Stimulated activated CD8-positive, alpha-beta memory T cell treated with anti-CD3 and anti-CD28 coated beads, Interleukin-12 subunit alpha, Interleukin-12 subunit beta, amount 100 ng/mL, for 4 hours (primary cell): ENCODE measurements at regions not wholly inside any gene's neighbourhood (a gene's known extent, or its start where the extent isn't known, plus 50 kb on each side); places are given as distances from the start of the nearest gene placed in this dataset.

Experiments
- DNase-seq: peaks from one replicate; pipeline ENCODE4 v3.0.0-alpha.2; 2020; ENCODE audit warnings: low read depth

DNA sequence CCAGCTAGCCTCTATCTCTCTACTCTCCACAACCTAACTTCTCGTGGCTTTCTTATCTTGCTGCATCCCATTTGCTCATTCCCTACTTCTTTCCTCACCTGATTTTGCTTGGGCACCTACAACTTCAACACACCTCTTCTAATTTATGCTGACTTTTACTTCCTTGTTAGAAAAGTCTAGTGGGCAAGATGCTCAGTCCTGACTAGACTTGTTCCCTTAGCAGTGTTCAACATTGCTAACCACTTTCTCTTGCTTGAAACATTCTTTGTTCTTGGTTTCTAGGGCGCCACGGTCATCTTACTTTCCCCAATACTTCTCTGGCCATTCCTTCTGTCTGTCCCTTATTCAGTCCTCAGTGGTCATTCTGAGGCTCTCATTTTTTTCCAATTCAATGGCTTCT, 454.7 kb upstream of the CWC22 start:
- no peak for DNase-seq

DNA sequence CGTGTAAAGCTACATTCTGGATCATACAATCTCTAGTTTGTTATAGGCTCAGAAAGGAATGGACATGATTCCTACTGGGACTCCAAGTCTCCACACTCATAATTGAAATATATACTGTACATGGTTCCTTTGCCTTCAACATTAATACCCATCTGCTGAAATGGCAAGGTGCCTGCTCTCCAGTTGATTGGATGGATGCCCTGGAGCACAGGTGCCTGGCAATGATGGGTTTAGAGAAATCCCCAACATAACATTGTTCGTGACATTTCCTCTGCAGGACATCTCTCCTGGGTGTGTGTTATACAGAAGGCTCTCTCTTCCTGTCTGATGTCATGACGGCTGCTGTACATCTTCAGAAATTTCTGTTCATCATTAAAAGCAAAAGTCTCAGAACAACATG, 449.7 kb upstream of the CWC22 start:
- no peak for DNase-seq

DNA sequence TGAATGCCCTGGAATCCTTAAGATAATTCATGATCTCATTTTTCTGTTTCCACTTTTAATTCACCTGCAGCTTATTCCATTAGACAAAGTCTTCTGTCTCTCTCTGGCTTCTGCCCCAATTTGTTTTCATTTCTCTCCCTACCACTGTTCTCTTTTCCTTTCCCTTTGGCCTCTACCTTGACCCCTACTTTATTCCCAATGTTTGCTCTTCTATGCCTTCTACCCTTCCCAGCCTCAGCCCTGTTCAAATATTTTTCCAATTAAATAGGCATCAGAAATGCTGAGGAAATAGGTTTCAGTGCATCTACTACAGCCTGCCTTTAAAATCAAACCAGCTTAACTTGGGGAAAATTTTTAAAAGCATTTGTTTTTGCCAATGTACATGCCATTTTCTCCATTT, 443.7 kb upstream of the CWC22 start:
- no peak for DNase-seq

DNA sequence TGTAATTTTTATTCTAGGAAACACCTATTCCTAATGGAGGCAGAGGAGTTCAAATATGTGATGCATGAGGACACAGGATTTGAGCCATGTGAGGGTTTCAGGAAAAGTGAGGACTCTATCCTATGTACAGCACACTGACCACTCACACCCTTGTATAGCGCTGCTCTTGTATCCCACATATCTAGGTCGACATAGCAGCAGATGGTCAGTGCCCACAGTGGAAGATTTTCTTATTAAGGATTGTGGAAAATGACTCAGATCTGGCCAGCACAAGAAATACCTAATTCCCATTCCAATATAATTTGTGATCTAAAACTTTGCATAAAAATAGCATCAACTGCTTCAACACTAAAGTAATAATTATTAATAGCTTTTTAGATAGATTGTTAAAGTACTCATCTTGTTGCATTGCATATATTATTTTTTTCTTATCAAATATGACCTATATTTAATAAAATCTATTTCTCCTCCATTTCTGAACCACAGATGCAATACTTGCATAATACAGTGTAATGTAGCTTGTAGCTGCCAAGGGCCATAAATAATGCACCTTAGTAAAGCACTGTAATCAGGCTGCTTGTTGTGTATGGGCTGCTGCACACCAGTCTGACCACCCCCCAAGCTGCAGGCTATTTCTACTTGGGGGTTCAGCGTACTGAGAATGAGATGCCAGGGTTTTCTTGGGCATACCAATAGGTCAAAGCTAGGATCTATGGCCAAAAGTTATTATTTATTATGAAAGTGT, 442.2 kb upstream of the CWC22 start:
- no peak for DNase-seq

DNA sequence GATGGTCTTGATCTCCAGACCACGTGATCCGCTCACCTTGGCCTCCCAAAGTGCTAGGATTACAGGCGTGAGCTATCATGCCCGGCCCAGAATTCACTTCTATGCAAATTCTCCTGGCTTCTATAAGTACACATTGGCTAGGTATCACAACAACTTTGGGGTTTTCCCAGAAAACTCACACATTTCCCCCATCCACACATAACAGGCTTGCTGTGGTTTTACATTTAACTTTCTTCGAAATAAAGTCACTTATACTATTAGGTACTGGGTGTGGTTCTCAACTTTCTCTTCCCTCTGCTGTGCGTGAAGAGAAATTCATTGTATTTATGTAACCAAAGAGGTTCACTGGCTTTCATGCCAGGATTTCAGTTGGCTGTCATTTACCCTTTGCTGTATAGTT, 439.4 kb upstream of the CWC22 start:
- no peak for DNase-seq

DNA sequence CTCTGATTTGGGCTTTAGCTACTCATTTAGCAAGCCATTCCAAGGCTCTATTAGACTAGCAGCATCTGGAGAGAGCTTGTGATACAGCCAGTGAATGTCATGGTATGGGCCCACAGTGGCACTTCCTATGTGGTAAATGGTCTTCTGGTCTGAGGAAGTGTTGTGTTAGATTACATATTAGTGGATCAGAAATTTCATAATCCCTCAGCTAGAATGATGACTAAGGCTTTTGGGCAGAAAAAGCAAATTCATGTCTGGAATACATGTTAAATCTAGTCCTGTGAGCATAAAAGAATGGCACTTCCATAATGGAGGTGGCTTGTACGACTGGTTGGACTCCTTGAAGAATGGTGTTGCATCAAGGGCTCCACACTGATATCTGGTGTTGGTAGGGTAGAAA, 436.8 kb upstream of the CWC22 start:
- DNase-seq, result no peak

DNA sequence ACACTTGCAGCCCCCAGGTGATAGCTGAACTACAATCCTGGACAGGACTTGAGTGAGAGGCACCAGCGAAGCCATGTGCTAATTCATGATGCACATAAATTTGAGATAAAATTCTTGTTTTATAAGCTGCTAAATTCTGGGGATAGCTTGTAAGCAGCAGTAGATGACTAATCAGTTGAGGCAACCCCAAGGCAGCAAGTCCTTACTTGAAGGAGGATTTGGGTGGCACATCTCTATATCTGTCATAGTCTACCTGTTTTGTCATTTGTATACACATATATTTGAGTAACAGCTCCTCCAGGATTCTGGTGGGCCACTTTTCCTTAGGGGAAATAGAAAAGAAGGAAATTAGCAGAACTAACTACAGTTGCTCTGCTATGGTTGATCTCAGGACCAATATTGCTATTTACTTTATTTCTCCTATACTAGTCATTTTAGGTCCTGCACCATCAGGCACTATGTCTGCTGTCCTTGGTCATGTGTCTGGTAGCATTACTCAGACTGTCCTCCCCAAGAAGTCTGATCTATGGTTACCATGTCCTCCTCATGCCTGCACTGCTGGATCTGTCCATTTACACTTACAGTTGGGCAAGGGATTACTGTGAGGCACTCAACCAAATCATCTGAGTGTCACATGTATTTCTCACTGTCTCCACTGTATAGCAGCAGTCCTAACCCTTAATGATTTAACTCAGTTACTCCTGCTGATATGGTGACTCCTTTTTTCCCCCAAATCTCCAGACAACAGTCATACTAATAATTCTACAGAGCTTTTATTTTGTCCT, 436.0 kb upstream of the CWC22 start:
- no peak for DNase-seq

DNA sequence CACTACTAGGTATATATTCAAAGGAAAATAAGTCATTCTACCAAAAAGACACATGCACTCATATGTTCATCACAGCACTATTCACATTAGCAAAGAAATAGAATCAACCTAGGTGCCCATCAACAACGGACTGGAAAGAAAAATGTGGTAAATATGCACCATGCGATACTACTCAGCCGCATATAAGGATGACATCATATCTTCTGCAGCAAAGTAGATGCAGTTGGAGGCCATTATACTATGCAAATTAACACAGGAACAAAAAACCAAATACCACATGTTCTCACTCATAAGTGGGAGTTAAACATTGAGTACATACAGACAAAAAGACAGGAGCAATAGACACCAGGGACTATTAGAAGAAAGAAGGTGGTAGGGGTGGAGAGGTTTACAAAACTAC, 412.1 kb upstream of the CWC22 start:
- DNase-seq, result no peak

DNA sequence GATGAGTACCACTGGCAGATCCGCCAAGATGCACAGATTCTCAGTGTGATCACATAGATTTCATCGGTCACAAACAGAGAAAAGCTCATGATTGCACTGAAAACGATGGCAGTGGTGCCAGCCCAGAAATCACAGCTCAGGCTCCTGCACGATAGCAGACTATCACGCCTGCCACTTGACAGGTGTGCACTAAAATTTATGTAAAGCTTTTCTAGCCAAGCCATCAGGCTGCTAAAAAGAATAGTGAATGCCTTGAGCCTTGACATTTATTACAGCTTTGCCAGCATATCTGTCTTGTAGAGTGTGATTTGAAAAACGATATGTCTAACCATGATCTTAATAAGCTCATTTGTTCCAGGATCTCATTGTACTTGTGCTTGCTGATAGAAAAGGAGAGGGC, 409.5 kb upstream of the CWC22 start:
- DNase-seq, result no peak

DNA sequence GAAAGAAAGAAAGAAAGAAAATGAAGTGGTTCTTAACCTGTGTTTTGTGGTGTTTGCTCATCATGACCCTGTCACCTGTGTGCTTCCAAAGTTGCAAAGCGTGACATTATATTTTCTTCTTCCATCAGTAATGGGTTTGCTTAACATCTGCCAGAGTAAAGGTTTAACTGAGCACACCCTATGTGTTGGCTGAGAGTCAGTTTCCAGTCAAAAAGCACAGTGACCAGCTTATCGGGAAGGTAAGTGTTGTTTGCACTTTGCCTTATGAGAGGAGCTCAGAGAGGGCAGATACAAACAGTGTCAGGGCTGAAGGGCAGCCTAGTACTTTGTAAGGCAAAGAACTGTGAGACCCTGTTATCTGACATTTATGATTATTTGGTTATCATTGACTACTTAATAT, 406.2 kb upstream of the CWC22 start:
- no peak for DNase-seq

DNA sequence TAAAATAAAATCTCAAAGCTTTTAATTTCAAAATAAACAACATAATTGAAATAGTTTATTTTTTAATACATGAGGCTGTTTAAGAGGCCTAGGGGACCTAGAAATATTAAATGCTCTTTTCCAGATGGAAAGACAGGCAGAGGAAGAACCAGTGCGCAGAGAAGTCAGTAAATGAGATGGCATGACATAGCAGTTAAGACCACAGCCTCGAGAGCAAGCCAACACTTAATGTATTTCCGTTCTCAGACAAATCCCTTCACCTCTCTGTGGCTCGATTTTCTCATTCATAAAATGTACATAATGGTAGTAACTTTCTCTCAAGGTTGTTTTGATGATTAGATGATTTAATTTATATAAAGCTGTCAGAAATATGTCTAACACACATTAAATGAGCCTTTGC, 405.1 kb upstream of the CWC22 start:
- no peak for DNase-seq

DNA sequence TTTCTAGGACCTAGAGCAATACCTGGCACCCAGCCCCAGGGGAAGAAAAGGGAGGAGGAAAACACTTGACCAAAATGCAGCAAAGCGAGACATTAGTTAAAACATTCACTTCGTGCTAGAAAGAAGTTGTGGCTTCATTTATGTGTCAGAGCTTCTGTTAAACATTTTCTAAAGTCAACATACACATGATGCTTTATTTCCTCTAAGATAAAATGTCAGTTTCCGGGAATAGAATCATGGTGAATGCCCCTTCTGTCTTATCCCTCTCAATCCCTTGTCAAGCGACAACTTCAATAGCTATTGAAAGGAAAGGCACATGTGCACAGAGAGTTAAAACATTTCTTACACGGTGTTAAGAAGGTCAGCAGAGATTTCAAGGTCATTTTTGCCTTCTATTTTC, 404.6 kb upstream of the CWC22 start:
- DNase-seq, result no peak

DNA sequence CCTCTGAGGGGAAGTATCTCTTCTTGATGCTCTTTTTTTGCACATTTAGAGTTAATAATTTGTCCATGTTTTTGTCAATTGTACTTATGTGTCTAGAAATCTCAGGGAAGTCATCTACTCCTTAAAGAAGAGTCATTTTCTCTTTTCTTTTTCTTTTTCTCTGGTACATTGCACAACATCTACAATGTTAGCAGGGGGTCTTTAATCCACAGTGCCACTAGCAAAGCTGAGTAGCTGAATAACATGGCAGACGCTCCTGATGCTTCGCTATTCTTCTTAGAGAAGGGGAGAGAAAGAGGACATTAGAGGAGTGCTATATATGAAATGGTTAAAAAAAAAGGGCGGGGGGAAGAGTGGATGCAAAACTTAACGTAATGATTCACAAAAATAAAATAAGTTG, 399.6 kb upstream of the CWC22 start:
- DNase-seq, result no peak

DNA sequence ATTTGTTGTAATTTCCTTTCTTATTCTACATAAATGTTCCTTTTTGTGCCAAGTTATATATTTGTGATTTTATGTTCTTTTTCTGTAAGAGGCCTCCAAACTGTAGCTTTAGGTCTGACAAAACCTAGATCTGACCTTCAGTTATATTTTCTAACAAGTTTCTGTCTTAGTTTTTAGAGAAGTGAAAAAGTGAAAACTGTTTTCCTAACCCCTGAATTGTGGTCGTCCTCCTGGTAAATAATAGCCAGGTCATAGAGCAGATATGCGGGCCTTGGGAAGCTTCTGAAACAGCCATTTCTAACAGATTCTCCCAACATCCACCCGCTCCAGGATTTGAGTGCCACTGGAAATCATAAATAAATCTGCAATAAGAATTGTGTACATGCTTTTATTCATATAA, 398.4 kb upstream of the CWC22 start:
- DNase-seq, result no peak

DNA sequence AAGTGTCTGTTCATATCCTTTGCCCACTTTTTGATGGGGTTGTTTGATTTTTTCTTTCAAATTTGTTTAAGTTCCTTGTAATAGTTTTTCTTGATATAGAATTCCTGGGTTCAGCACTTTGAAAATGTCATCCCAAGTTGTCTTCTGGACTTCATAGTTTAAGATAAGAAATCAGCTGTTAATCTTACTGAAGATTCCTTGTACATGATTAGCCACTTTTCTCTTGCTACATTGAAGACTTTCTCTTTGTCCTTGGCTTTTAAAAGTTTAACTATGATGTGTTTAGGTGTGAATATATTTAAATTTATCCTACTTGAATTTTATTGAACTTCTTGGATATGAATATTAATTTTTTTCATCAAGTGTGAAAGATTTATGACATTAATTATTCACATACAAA, 387.2 kb upstream of the CWC22 start:
- no peak for DNase-seq

DNA sequence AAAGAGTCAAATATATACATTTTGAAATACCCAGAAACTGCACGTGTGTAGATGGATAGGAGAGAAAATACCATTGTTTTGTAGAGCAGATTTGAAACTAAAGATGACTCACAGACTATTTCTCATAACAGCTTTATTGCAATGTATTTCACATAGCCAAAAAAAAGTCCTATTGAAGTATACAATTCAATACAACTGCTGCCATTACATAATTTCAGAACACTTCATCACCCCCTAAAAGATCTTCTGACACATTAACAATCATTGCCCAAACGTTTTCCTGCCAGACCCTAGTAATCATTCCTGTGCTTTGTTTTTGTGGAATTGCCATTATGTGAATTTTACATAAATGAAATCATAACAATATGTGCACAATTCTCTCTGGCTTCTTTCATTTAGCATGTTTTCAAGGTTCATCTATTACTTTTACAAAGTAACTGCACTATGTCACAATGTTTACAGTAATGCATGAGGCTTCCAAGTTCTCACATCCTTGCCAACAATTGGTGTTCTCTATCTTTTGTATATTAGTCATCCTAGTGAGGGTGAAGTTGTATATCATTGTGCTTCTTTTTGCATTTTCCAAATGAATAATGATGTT, 378.6 kb upstream of the CWC22 start:
- DNase-seq, result no peak

DNA sequence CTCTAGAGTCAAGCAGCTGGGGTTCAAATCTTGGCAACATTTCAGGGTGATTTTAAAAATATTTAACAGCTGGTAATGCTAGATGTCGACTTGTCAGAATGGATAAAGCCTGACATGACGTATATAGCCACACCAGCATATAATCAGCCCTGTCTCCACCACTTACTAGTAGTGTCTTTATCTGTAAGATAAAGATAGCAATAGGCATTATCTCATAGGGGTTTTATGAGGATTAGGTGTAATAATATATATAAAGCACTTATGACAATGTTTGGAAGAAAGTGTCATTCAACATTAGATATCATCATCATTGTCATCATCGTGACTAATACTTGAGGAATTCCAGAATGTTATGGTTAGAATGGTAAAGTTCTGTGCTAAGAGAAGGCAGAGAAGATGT, 369.0 kb upstream of the CWC22 start:
- DNase-seq, result no peak

DNA sequence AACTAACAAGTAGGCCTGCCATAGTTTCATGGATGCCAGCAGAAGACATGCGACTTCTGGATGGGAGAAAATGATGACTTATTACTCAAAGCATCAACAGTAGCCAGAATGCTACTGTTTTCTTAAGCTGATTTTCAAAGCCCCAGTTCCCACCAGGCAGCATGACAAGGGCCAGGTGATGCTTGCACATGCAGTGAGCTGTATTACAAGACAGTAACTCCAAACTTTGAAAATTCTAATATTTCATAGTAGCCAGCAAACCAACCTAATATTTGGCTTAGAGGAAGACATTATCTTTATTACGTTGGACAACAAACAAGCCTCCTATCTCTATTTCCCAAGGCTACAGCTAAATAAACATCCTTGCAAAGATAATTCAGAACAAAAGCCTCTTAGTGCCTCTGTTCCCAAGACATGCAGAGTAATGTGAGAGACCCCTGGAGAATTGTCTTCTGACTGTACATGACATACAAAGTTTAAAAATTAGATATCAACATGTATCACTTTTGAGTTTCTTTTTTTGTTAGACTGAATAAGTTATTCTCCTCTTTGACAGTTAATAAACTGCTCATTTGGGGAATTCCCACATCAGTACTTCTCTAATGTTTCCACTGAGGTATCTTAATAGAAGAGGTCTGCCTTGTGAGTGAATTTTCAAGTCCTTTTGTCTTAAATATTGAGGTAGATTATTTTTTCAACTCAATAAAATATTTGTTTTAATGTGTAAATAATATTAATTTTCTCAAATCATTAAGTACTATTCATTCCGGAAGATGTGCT, 367.6 kb upstream of the CWC22 start:
- DNase-seq, result no peak

DNA sequence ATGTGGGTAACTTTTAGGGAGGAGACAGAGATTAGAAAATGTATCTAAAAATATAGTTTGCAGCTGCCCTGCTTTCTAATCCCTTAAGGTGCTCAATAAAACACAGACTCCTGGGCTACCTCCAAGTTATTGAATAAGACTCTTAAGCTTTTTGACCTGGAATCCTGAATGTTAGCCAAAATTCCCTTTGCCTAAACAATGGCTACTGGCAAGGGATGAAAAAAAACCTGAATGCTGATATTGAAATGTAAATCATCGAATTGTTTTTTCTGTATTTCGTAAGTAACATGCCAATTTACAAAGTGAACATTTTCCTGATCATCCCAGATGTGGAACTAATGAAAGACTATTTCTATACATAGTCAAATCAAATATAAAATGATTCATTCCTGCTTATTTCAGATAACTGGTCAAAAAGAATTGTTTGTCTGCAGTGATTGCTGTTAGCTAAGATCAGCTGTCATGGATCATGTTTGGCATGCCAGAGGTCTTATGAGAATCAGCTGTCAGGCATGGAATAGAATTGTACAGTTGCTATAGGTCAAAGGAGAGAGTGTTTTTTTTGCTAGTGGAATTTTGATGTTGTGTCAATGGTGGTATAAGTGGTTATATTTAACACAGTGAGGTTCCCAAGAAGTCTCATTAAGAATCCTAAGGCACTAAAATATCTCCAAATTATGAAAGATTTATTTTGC, 363.6 kb upstream of the CWC22 start:
- DNase-seq, result no peak

DNA sequence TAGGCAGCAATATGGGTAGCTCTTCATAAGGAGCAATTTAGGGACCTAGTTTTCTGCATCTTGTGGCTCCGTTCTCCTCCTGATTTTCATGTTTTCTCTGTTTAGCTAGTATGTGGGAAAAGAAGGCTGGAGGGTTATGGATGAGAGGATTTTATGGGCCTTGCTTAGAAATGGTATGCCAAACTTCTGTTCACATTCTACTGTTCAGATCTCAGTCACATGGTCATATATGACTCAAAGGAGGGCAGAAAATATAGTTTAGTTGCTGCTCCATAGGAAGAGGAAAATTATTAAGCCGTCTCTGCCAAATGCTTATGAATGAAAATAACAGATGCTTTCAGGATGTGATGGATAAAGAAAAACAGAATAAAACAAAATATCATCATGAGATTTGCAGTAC, 361.8 kb upstream of the CWC22 start:
- DNase-seq, result no peak

DNA sequence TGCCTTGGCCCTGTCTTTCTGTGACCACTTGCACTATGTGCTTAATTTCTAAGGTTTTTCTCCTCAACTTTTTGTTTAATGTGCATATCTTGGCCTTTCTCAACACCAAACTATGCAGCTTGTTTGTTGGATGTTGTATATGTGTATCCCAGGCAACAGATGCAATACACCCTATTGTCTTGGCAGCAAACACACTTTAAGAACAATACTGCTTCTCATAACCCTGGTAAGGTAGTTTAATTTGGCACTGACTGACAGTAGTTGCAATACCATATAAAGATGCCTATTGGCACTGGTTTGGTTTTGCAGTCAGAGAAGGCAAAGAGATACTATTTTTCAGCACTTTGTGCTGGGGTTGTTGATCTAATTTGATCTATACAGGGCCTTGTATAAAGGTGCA, 360.7 kb upstream of the CWC22 start:
- DNase-seq, result no peak

DNA sequence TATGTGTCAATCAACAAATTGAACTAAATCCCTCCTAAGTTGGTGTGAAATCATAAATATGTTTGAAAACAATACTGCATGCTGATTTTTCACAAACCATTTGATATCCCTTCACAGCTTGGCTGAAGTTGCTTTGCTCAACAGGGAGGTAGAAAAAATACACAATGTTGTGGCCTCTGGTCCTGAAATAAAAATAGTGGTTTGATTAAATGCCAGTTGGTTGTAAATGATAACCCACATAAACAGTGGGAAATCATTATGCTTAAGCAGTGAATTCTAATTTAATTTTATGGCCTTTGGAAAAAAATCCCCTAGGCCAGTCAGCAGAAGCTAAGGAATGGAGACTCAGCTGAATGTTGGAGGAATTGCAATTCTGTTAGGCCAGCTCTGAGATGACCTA, 359.4 kb upstream of the CWC22 start:
- no peak for DNase-seq
